Lower leg skin (tissue), 4 donors: ENCODE measurements at regions not wholly inside any gene's neighbourhood (a gene's known extent, or its start where the extent isn't known, plus 50 kb on each side); places are given as distances from the start of the nearest gene placed in this dataset.

Source experiments
- DNase-seq, 2 donors: peaks; one replicate each; pipeline ENCODE4 v3.0.0-alpha.2; 2019; ENCODE audit warnings: low spot score in 2 of 2
- H3K4me3 ChIP-seq: fragments of 200-600 bp; sonication (generic); 2 replicates; pipeline ENCODE4 v1.5.1; 2017; ENCODE audit warnings: mild to moderate bottlenecking, low read depth; ENCODE audit not compliant: poor library complexity, severe bottlenecking
- POLR2A ChIP-seq, 2 donors: fragments of 450-650 bp; IDR thresholded peaks; one replicate each; pipeline ENCODE4 v1.6.1; 2016 to 2017; ENCODE audit warnings: antibody characterized with exemption in 2 of 2, mild to moderate bottlenecking in 1 of 2, moderate library complexity in 1 of 2
- WGBS, 2 donors: methylation state at CpG; one replicate each; pipeline ENCODE4 v1.1.5; 2018; 5-methylcytosine and 5-hydroxymethylcytosine counted together
- intact Hi-C: fragments of 100-400 bp; cut with DNase I; formaldehyde crosslinking; loops from one replicate; pipeline ENCODE4 v1.15.0; 2023; ENCODE audit warnings: low total_unique reads
- TF ChIP-seq, protein P1 (sequence below), 3 donors: fragments of 450-650 bp; IDR thresholded peaks; one replicate each; pipeline ENCODE4 v1.5.1; 2016; ENCODE audit warnings: antibody characterized with exemption in 3 of 3, mild to moderate bottlenecking in 3 of 3, moderate library complexity in 2 of 3

DNA sequence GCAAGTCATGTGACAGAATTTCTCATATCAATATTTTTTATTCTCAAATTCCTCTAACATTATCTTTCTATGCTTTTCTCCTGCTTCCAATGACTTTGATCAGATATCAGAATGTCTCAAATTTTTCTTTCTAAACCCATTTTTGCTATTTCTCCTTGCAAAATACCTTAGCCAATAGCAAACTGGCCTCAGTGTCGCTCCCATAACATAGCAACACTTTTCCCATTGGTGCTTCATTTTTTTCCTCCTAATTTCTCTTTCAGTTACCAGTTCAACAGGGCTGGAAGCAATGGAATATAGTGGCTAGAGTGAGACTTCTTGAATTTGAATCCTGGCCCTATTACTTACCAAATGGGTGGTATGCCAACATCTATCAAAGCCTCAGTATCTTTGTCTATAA lies 1091.6 kb downstream of the C4orf33 start:
- 86 to 90% methylated on average over 1 of the region's 1 CpG for WGBS, 2 donors
- H3K4me3 ChIP-seq = no peak overlapping the region
- no peak for DNase-seq
- no peak for TF ChIP-seq POLR2A (IDR thresholded peaks at IDR 0.05)
- TF ChIP-seq, protein P1, sequence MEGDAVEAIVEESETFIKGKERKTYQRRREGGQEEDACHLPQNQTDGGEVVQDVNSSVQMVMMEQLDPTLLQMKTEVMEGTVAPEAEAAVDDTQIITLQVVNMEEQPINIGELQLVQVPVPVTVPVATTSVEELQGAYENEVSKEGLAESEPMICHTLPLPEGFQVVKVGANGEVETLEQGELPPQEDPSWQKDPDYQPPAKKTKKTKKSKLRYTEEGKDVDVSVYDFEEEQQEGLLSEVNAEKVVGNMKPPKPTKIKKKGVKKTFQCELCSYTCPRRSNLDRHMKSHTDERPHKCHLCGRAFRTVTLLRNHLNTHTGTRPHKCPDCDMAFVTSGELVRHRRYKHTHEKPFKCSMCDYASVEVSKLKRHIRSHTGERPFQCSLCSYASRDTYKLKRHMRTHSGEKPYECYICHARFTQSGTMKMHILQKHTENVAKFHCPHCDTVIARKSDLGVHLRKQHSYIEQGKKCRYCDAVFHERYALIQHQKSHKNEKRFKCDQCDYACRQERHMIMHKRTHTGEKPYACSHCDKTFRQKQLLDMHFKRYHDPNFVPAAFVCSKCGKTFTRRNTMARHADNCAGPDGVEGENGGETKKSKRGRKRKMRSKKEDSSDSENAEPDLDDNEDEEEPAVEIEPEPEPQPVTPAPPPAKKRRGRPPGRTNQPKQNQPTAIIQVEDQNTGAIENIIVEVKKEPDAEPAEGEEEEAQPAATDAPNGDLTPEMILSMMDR (IDR thresholded peaks at IDR 0.05) = no peak
- intact Hi-C loops = no loop called here

DNA sequence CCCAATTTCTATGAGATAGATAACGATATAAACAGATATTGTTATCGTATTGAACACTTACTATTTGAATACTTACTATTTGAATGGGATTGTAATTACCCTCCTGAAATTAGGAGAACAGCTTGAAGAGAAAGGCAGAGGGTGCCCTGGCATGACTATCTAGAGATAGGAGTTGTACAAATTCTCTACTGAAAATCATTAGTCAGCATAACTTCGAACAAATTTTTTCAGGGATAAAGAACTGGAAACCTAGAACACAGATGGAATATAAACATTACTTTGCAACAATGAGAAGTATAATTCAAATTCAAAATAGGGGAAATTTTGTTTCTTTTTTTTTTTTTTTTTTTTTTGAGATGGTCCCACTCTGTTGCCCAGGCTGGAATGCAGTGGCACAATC lies 1096.8 kb downstream of the C4orf33 start:
- WGBS, 2 donors = 93 to 95% methylated on average over 3 of the region's 3 CpGs
- intact Hi-C loops = no loop called here
- no peak for TF ChIP-seq POLR2A (IDR thresholded peaks at IDR 0.05)
- TF ChIP-seq, protein P1 (IDR thresholded peaks at IDR 0.05) = no peak
- DNase-seq = no peak
- no peak overlapping the region for H3K4me3 ChIP-seq

DNA sequence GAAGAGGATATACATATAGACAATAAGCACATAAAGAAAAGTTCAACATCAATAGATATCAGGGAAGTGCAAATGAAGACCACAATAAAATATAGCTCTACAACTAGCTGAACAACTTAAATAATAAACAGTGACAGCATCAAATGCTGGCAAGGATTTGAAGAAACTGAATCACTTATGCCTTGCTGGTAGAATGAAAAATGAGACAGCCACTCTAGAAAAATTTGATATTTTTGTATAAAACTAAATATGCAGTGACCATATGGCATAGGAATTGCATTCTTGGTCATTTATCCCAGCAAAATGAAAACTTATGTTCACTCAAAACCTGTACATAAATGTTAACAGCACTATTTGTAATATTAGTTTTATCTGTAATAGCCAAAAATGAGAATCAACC lies 1102.0 kb downstream of the C4orf33 start:
- TF ChIP-seq, protein P1 (IDR thresholded peaks at IDR 0.05) = no peak
- no peak for TF ChIP-seq POLR2A (IDR thresholded peaks at IDR 0.05)
- intact Hi-C loops = no loop called here
- DNase-seq = no peak
- no peak overlapping the region for H3K4me3 ChIP-seq

DNA sequence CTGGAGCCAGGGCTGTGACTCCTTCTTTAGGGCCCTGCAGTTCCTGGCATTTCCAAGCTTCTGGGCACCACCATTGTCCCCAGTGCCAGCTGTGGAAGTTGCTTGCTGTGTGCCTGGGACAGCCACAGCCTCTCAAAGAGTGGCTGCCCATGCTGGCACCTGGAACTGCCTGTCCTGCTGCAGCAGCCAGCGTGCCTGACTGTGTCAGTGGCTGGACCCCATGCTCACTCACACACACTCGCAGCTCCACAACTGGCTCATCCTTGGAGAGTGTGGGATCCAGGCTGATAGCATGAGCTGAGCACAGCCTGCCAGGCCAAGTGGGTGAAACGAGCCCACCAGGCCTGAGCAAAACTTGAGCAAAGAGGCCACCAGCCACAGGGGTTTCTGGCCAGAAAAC lies 1107.6 kb downstream of the C4orf33 start:
- no peak overlapping the region for H3K4me3 ChIP-seq
- DNase-seq = no peak
- no peak for TF ChIP-seq POLR2A (IDR thresholded peaks at IDR 0.05)
- TF ChIP-seq, protein P1 (IDR thresholded peaks at IDR 0.05) = no peak
- 77 to 83% methylated on average over 3 of the region's 3 CpGs for WGBS, 2 donors
- intact Hi-C loops = no loop called here

DNA sequence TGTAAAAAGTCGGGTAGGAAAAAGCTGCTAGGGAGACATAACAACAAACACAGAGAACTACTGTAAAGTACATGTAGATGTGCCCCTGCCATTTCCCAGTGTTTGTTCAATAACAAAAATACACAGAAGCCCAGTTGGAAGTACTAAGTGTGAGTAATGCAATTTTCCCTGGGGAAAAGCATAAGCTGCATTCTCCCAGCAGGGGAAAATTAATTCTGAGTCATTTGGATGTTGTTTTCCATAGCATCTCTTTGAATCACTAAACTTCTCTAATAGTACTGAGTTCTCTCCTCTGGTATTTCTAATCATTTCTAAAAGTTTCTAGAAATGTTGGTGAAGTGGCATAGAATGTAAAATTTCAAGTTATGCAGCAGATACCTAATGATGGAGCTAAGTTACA lies 1114.9 kb downstream of the C4orf33 start:
- TF ChIP-seq, protein P1 (IDR thresholded peaks at IDR 0.05) = no peak
- TF ChIP-seq POLR2A (IDR thresholded peaks at IDR 0.05) = no peak
- WGBS, 2 donors = 9 to 21% methylated on average over 1 of the region's 1 CpG
- intact Hi-C loops = no loop called here
- DNase-seq = no peak
- no peak overlapping the region for H3K4me3 ChIP-seq

DNA sequence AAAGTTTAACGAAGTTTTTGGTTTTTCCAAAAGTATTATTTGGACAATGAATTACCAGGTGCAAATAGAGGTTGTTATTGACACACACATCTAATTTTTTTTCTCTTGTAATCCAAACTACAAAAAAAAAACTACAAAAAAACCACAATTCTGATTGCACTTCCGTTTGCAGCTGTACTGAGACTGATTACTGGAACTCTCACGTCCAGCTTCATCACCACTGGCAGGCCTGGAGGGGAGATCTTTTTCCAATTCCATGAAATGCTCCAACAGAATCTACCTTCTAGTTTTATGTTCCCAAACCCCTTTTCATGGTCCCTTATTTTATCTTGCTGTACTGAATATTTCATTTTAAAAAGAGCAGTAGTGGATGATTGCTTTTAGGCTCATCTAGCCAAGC lies 1118.3 kb downstream of the C4orf33 start:
- no peak overlapping the region for H3K4me3 ChIP-seq
- intact Hi-C loops = no loop called here
- TF ChIP-seq, protein P1 (IDR thresholded peaks at IDR 0.05) = no peak
- no peak for TF ChIP-seq POLR2A (IDR thresholded peaks at IDR 0.05)
- WGBS, 2 donors = 57 to 74% methylated on average over 3 of the region's 3 CpGs
- no peak for DNase-seq
